CD4-positive, alpha-beta T cell (primary cell): ENCODE measurements at regions not wholly inside any gene's neighbourhood (a gene's known extent, or its start where the extent isn't known, plus 50 kb on each side); places are given as distances from the start of the nearest gene placed in this dataset.

Experiments used
- ATAC-seq: fragments of 200-7000 bp; cut with Tn5 transposase; one replicate; pipeline ENCODE4 v1.10.0; 2022; ENCODE audit warnings: mild to moderate bottlenecking; ENCODE audit not compliant: poor library complexity
- CTCF ChIA-PET: fragments of 350-600 bp; sonication (Branson Sonifier 250); formaldehyde crosslinking; loops from one replicate; lab custom pipeline; 2021; ENCODE audit warnings: antibody characterized with exemption, inconsistent platforms; lab: Charles Lee
- POLR2A ChIA-PET: fragments of 350-600 bp; sonication (Branson Sonifier 250); formaldehyde crosslinking; loops from one replicate; lab custom pipeline; 2021; ENCODE audit warnings: antibody characterized with exemption, inconsistent platforms; lab: Charles Lee
- DNase-seq, 14 experiments: peaks; one replicate each; pipeline ENCODE4 v3.0.0-alpha.2; 2013 to 2020; ENCODE audit warnings: mixed read lengths in 2 of 14
- H3K27ac ChIP-seq, 2 donors: one replicate each; pipeline versions ENCODE4 v1.5.1 to v1.7.0; 2013; ENCODE audit warnings: low read length in 2 of 2, low read depth in 1 of 2, mild to moderate bottlenecking in 1 of 2
- H3K27me3 ChIP-seq, 2 experiments: 1 replicate in 1 of 2; 2 replicates in 1 of 2; pipeline versions ENCODE4 v1.6.1 to v1.7.0; 2013; ENCODE audit warnings: low read length in 2 of 2, control low read depth in 1 of 2, mild to moderate bottlenecking in 1 of 2, moderate library complexity in 1 of 2; ENCODE audit not compliant: insufficient read depth in 2 of 2, control insufficient read depth in 1 of 2
- H3K36me3 ChIP-seq: one replicate; pipeline ENCODE4 v1.6.1; 2013; ENCODE audit warnings: low read length, control low read depth; ENCODE audit not compliant: insufficient read depth
- H3K4me1 ChIP-seq: one replicate; pipeline ENCODE4 v1.6.1; 2013; ENCODE audit warnings: low read length, control low read depth; ENCODE audit not compliant: insufficient read depth
- H3K4me3 ChIP-seq: one replicate; pipeline ENCODE4 v1.5.1; 2013; ENCODE audit warnings: mild to moderate bottlenecking, low read length, moderate library complexity
- H3K9me3 ChIP-seq, 2 experiments: 1 replicate in 1 of 2; 2 replicates in 1 of 2; pipeline versions ENCODE4 v1.6.1 to v1.7.0; 2013; ENCODE audit warnings: low read length in 2 of 2, mild to moderate bottlenecking in 2 of 2, control low read depth in 1 of 2, moderate library complexity in 1 of 2; ENCODE audit not compliant: control insufficient read depth in 1 of 2, insufficient read depth in 1 of 2
- H3K27ac Mint-ChIP-seq: one replicate; pipeline ENCODE4 v1.8.0; 2020; ENCODE audit warnings: mixed read lengths
- H3K27me3 Mint-ChIP-seq: one replicate; pipeline ENCODE4 v1.8.0; 2021; ENCODE audit warnings: mixed read lengths
- H3K36me3 Mint-ChIP-seq: one replicate; pipeline ENCODE4 v1.8.0; 2021; ENCODE audit warnings: low read depth, mixed read lengths
- H3K4me1 Mint-ChIP-seq: one replicate; pipeline ENCODE4 v1.8.0; 2021; ENCODE audit warnings: low read depth, mixed read lengths
- H3K4me3 Mint-ChIP-seq: one replicate; pipeline ENCODE4 v1.8.0; 2020; ENCODE audit warnings: mild to moderate bottlenecking, mixed read lengths
- H3K9me3 Mint-ChIP-seq: one replicate; pipeline ENCODE4 v1.8.0; 2020; ENCODE audit warnings: mixed read lengths
- intact Hi-C, 2 experiments: fragments of 100-400 bp; cut with DNase I in 1 of 2; cut with micrococcal nuclease in 1 of 2; formaldehyde crosslinking; loops; one replicate each; pipeline versions ENCODE4 v1.15.1 to v1.9.0; 2023 to 2025; cut with DNase I, micrococcal nuclease
- TF ChIP-seq, protein P1 (sequence below): fragments of 200-600 bp; IDR thresholded peaks from one replicate; pipeline ENCODE4 v1.8.0; 2022; ENCODE audit warnings: antibody characterized with exemption, mild to moderate bottlenecking

DNA sequence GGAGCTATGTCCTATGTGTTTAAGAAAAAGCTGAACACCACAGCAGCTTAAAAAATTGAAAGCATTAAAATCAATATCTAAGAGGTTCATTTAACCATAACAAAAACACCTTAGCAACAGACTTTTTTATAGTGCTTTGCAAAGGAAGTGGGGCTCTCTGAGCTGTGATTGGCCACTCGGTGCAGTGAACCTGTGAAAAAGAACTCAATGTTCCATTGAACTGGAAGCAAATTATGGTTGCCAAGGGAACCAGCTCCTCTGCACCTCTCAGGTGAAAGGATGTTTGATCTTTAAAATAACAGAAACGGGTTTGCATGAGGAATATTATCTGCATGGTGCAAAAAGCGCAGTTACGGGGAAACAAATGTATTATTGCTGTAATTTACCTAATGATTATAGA is 149.4 kb downstream of the SNAPC1 start:
- H3K27ac Mint-ChIP-seq = peak overlapping the region; percentile 22
- peaks cover 14% of the 10 kb centered on the region for H3K4me1 Mint-ChIP-seq
- no peaks in the 10 kb centered on the region for H3K36me3 Mint-ChIP-seq
- no peak overlapping the region for H3K4me3 Mint-ChIP-seq
- ATAC-seq (peak; percentile 93), DNase-seq (peak in 6 of 14 experiments; percentile 6 to 53 (median 39))
- Histone ChIP-seq H3K27me3 (no peaks in the 10 kb centered on the region), H3K9me3 (no peaks in the 10 kb centered on the region), H3K27ac (no peak overlapping the region), H3K4me3 (no peak overlapping the region), H3K36me3 (no peaks in the 10 kb centered on the region), H3K4me1 (no peaks in the 10 kb centered on the region)
- TF ChIP-seq, protein P1, sequence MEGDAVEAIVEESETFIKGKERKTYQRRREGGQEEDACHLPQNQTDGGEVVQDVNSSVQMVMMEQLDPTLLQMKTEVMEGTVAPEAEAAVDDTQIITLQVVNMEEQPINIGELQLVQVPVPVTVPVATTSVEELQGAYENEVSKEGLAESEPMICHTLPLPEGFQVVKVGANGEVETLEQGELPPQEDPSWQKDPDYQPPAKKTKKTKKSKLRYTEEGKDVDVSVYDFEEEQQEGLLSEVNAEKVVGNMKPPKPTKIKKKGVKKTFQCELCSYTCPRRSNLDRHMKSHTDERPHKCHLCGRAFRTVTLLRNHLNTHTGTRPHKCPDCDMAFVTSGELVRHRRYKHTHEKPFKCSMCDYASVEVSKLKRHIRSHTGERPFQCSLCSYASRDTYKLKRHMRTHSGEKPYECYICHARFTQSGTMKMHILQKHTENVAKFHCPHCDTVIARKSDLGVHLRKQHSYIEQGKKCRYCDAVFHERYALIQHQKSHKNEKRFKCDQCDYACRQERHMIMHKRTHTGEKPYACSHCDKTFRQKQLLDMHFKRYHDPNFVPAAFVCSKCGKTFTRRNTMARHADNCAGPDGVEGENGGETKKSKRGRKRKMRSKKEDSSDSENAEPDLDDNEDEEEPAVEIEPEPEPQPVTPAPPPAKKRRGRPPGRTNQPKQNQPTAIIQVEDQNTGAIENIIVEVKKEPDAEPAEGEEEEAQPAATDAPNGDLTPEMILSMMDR = no peak
- CTCF ChIA-PET = no interaction called here
- H3K9me3 Mint-ChIP-seq = no peaks in the 10 kb centered on the region
- peaks cover 16% of the 10 kb centered on the region for H3K27me3 Mint-ChIP-seq
- intact Hi-C loops = no loop called here
- POLR2A ChIA-PET = no interaction called here

DNA sequence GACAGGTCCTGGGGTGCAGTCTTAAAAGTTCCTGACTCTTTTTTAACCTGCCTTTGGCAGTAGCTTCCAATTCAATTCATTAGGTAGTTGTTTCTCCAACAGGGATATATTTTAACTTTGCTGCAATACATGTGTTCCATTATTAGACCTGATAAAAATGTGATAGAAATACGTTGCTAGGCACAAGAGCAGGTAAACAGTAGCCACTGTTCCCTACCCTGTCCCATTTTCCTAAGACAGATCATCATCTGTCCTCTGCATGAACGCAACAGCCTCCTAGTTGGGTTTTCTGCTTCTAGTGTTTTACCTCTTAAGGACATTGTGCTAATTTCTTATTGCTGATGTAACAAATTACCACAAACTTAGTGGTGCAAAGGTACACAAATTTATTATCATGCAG is 156.8 kb downstream of the SNAPC1 start:
- H3K27ac ChIP-seq = no peak overlapping the region
- peaks cover 0 to 6% of the 10 kb centered on the region in 2 experiments for H3K27me3 ChIP-seq
- no peaks in the 10 kb centered on the region for H3K9me3 ChIP-seq
- H3K36me3 Mint-ChIP-seq = no peaks in the 10 kb centered on the region
- no peaks in the 10 kb centered on the region for H3K36me3 ChIP-seq
- ChIA-PET CTCF (no interaction called here), POLR2A (no interaction called here)
- no peak overlapping the region for H3K4me3 ChIP-seq
- ATAC-seq = no peak
- TF ChIP-seq, protein P1 = no peak
- no peak overlapping the region for H3K27ac Mint-ChIP-seq
- H3K27me3 Mint-ChIP-seq = peaks cover 45% of the 10 kb centered on the region
- no peak overlapping the region for H3K4me3 Mint-ChIP-seq
- DNase-seq = no peak
- intact Hi-C loops = no loop called here
- H3K4me1 Mint-ChIP-seq = no peaks in the 10 kb centered on the region
- H3K4me1 ChIP-seq = no peaks in the 10 kb centered on the region
- H3K9me3 Mint-ChIP-seq = no peaks in the 10 kb centered on the region

DNA sequence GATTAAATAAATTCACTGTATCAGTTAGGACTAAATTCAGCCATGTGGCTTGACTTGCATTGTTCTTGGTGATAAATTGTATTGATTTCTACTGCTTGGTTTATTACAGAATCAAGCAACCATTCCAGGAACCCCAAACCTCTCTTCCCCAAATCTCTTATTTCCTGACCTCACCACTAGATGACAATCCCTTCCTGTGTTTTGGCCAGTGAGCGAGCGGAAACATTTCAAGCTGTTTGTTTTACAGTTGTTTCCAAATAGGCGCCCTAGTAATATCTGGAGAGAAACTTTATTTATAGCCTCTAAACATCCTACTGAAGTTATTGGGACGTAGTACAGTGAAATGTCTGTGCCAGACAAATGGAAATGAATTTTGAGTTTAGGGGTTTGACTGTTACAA is 161.1 kb downstream of the SNAPC1 start:
- intact Hi-C loops = loop anchor here in 1 of 2 experiments (10.0 kb wide), 1 partner anchor 201 kb away; no protein-coding TSS in a partner anchor
- H3K4me3 Mint-ChIP-seq = no peak overlapping the region
- Histone ChIP-seq H3K27me3 (peaks cover 0 to 9% of the 10 kb centered on the region in 2 experiments), H3K4me1 (no peaks in the 10 kb centered on the region), H3K9me3 (no peaks in the 10 kb centered on the region), H3K4me3 (no peak overlapping the region), H3K27ac (no peak overlapping the region), H3K36me3 (no peaks in the 10 kb centered on the region)
- no peaks in the 10 kb centered on the region for H3K9me3 Mint-ChIP-seq
- H3K27ac Mint-ChIP-seq = no peak overlapping the region
- ATAC-seq (no peak), DNase-seq (no peak)
- ChIA-PET POLR2A (no interaction called here), CTCF (no interaction called here)
- no peaks in the 10 kb centered on the region for H3K36me3 Mint-ChIP-seq
- H3K4me1 Mint-ChIP-seq = no peaks in the 10 kb centered on the region
- H3K27me3 Mint-ChIP-seq = peaks cover 48% of the 10 kb centered on the region
- TF ChIP-seq, protein P1 = no peak
